SK-N-SH (cell line): ENCODE measurements at regions not wholly inside any gene's neighbourhood (a gene's known extent, or its start where the extent isn't known, plus 50 kb on each side); places are given as distances from the start of the nearest gene placed in this dataset.

Experiments used
- POLR2AphosphoS5 ChIP-seq: IDR thresholded peaks from 2 replicates; pipeline ENCODE4 v1.6.1; 2012; ENCODE audit warnings: low read depth, low read length
- TAF1 ChIP-seq: IDR thresholded peaks from 2 replicates; pipeline ENCODE4 v1.6.1; 2012; ENCODE audit warnings: low read depth, mild to moderate bottlenecking, low read length, moderate library complexity, borderline replicate concordance
- TF ChIP-seq, protein P1 (sequence below): fragments of 200-600 bp; sonication (generic); IDR thresholded peaks from 2 replicates; pipeline ENCODE4 v1.6.1; 2017; ENCODE audit warnings: antibody characterized with exemption, mild to moderate bottlenecking, moderate library complexity
- TF ChIP-seq, protein P2 (sequence below): IDR thresholded peaks from 2 replicates; pipeline ENCODE4 v1.6.1; 2012; ENCODE audit warnings: mild to moderate bottlenecking, low read depth, low read length, moderate library complexity
- TF ChIP-seq, protein P3 (sequence below): IDR thresholded peaks from 2 replicates; pipeline ENCODE4 v1.4.0; 2012; ENCODE audit warnings: low read depth

DNA sequence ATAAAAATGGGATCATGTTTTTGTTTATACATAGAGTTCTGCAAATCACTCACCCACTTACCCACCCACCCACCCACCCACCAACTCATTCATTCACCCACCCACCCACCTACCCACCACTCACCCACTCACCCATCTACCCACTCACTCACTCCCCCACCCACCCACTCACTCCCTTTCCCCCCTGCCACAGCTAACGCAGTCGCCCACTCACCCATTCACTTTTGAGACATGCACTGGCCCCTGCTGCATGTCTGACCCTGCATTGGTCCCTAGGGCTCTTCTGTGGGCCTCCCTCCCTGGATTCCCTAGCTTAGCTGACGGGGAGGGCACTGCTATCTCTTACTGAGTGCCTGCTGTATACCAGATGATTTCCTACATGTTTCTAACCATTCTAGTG, 100.4 kb upstream of the CSF3R start:
- TF ChIP-seq, protein P1, sequence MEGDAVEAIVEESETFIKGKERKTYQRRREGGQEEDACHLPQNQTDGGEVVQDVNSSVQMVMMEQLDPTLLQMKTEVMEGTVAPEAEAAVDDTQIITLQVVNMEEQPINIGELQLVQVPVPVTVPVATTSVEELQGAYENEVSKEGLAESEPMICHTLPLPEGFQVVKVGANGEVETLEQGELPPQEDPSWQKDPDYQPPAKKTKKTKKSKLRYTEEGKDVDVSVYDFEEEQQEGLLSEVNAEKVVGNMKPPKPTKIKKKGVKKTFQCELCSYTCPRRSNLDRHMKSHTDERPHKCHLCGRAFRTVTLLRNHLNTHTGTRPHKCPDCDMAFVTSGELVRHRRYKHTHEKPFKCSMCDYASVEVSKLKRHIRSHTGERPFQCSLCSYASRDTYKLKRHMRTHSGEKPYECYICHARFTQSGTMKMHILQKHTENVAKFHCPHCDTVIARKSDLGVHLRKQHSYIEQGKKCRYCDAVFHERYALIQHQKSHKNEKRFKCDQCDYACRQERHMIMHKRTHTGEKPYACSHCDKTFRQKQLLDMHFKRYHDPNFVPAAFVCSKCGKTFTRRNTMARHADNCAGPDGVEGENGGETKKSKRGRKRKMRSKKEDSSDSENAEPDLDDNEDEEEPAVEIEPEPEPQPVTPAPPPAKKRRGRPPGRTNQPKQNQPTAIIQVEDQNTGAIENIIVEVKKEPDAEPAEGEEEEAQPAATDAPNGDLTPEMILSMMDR = no peak
- TF ChIP-seq, protein P2, sequence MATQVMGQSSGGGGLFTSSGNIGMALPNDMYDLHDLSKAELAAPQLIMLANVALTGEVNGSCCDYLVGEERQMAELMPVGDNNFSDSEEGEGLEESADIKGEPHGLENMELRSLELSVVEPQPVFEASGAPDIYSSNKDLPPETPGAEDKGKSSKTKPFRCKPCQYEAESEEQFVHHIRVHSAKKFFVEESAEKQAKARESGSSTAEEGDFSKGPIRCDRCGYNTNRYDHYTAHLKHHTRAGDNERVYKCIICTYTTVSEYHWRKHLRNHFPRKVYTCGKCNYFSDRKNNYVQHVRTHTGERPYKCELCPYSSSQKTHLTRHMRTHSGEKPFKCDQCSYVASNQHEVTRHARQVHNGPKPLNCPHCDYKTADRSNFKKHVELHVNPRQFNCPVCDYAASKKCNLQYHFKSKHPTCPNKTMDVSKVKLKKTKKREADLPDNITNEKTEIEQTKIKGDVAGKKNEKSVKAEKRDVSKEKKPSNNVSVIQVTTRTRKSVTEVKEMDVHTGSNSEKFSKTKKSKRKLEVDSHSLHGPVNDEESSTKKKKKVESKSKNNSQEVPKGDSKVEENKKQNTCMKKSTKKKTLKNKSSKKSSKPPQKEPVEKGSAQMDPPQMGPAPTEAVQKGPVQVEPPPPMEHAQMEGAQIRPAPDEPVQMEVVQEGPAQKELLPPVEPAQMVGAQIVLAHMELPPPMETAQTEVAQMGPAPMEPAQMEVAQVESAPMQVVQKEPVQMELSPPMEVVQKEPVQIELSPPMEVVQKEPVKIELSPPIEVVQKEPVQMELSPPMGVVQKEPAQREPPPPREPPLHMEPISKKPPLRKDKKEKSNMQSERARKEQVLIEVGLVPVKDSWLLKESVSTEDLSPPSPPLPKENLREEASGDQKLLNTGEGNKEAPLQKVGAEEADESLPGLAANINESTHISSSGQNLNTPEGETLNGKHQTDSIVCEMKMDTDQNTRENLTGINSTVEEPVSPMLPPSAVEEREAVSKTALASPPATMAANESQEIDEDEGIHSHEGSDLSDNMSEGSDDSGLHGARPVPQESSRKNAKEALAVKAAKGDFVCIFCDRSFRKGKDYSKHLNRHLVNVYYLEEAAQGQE = no peak
- TF ChIP-seq POLR2AphosphoS5 (no peak), TAF1 (no peak)
- TF ChIP-seq, protein P3, sequence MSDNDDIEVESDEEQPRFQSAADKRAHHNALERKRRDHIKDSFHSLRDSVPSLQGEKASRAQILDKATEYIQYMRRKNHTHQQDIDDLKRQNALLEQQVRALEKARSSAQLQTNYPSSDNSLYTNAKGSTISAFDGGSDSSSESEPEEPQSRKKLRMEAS = no peak
